GM19351 (cell line): ENCODE measurements at regions not wholly inside any gene's neighbourhood (a gene's known extent, or its start where the extent isn't known, plus 50 kb on each side); places are given as distances from the start of the nearest gene placed in this dataset.
"Not testable (repeated sequence)": the region's sequence is repeated elsewhere in the genome, so short reads cannot be mapped to it uniquely, and the experiment has no call there.

Experiments used
- ATAC-seq: cut with Tn5 transposase; IDR thresholded peaks from one replicate; pipeline ENCODE4 v1.9.1; 2021; ENCODE audit warnings: mild to moderate bottlenecking, moderate library complexity; ENCODE audit not compliant: unreplicated experiment

DNA sequence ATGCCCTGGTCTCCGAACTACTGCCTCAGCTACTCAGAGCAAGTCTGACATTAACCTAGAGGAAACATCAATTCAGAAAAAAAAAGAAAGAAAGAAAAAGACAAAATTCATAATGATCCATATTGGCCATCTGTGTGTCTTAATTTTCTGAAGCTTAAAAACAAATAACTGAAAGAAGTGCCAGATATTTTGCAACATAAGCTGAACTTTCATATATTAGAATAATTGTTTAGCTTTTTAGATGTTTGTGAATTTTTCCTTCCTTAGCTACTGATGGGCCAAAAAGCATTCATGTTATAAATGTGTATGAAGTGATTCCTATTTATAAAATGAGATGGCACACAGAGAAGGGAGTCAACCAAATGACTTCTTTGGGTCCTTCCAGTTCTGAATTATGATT, 555.0 kb upstream of the CHAC2 start:
- no peak for ATAC-seq

- ATAC-seq, result no peak
Measured at GRCh38 chr2:53211201-53211774, 556.3 kb upstream of the CHAC2 start.

- no peak for ATAC-seq
Measured at GRCh38 chr2:53210538-53210937, 557.1 kb upstream of the CHAC2 start.

- ATAC-seq, result no peak
Measured at GRCh38 chr2:53209679-53210458, 557.7 kb upstream of the CHAC2 start.

DNA sequence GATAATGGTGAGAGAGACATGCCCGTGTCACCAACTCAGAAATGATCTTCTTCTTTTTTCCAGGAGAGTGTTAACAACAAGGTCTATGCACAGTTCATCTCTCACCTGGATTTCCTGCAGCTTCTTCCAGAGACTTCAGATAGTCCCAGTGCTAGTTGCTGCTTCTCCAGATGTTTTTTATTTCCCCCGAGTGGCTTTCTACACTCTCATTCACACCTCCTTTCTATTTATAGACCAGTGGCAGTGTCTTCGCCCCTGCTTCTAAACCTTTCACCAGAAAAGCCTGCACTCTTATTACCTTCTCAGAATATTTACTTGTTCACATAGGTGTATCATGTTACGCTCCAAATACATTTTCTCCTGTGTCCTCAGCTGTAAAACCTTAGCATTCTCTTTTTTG, 558.8 kb upstream of the CHAC2 start:
- ATAC-seq, result no peak

DNA sequence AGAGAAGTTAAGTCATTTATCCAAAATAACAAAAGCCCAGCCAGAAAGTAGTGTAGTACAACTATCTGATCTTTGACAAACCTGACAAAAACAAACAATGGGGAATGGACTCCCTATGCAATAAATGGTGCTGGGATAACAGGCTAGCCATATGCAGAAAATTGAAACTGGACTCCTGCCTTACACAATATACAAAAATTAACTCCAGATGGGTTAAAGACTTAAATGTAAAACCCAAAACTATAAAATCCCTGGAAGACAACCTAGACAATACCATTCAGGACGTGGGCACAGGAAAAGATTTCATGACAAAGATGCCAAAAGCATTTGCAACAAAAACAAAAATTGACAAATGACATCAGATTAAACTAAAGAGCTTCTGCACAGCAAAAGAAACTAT, 561.4 kb upstream of the CHAC2 start:
- ATAC-seq, result not testable (repeated sequence)

GRCh38 chr2:53202063-53202462, 565.5 kb upstream of the CHAC2 start:
- no peak for ATAC-seq

- ATAC-seq, result no peak
Measured at GRCh38 chr2:53200072-53200471, 567.5 kb upstream of the CHAC2 start.

GRCh38 chr2:53188851-53189510, 578.6 kb upstream of the CHAC2 start:
- no peak for ATAC-seq

DNA sequence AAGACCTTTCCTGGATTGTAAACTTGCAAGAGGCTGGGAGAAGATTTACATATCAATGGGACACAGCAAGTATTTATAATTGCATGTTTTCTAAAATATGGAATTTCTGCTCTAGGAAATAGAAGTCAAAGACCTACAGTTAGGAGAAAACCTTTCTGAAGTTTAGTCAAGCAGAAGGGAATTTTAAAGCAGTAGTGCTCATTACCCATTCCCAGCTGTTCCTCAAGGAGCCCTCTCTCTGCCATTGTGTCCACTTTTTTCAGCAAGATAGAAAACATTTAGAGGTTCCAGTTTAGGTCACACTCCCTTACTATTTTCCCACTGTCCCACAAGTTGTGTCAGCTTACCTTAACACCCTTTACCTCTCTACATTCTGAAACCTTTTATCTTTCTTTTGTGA, 584.0 kb upstream of the CHAC2 start:
- ATAC-seq, result no peak

- ATAC-seq, result no peak
Measured at GRCh38 chr2:53182601-53183000, 585.0 kb upstream of the CHAC2 start.

DNA sequence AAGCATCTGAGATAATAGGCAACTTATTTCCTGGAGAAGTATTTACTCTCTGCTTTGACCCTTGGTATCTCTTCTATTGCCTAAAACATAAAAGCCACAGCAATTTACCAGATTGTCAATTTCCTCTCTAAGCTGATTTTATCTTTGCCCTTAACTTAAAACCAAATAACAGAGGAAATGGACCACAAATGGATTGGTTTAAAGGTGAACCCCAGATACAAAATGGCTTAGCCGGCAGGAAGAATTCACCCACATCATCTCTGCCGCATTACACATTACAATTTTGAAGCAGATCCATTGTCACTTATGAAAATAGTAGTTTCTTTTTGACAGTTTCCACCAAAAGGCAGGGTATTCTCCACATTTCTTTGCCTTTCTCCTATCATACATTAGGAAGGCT, 585.8 kb upstream of the CHAC2 start:
- no peak for ATAC-seq

DNA sequence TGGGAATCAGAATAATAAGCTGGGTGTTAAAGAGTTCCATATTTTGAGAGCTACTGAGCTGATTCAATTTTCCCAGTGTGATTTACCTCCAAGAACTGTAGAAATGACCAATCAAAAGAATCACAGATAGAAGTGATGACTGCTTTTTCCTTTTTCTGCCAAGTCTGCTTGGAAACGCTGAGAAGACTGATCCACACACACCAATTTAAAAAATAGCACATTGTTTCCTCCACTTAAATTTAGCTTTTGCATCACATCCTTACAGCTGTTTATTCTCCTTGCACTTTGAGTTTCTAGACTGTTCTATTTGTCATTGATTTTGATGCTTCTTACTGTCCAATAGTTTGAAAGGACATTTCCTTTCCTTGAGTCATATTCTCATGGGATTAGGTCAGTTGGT, 590.3 kb upstream of the CHAC2 start:
- no peak for ATAC-seq

- ATAC-seq, result no peak
Measured at GRCh38 chr2:53174539-53174938, 593.1 kb upstream of the CHAC2 start.

- no peak for ATAC-seq
Measured at GRCh38 chr2:53173698-53174455, 593.7 kb upstream of the CHAC2 start.

- ATAC-seq, result no peak
Measured at GRCh38 chr2:53173091-53173490, 594.5 kb upstream of the CHAC2 start.

GRCh38 chr2:53170466-53170865, 597.1 kb upstream of the CHAC2 start:
- no peak for ATAC-seq

DNA sequence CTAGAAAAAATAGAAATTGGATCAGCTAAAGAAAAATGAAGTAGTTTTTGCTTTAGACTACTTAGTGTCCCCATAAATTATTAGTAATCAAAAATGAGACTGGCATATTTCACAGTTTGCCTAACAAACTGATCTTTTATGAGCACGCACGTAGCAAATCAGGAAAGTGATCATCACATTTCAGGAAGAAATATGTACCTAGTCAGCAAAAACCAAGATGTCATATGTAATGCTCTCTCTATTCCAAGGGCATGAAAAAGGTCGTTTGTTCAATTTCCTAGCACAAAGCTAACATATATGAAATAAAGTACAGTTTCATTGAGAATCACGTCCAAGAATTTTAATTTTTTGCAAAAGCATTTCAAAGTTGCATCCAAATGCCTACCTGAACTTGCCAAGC, 600.4 kb upstream of the CHAC2 start:
- no peak for ATAC-seq

DNA sequence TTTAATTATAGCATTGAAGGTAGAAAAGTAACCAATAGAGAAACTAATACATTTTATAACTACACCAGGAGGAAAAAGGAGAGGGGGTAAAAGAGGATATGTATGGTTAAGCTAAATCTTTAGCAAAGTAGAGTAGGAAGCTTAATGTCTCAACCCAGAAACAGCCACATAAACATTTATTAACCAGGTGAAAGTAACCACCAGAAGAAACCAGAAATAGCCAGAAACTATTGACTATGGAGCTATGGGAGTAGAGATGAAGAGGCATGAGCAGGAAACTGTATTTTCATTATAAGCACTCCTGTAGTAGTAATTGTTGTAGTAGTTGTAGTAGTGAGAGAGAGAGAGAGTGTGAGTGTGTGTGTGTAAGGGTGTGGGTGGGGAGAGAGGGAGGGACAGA, 617.5 kb upstream of the CHAC2 start:
- no peak for ATAC-seq

DNA sequence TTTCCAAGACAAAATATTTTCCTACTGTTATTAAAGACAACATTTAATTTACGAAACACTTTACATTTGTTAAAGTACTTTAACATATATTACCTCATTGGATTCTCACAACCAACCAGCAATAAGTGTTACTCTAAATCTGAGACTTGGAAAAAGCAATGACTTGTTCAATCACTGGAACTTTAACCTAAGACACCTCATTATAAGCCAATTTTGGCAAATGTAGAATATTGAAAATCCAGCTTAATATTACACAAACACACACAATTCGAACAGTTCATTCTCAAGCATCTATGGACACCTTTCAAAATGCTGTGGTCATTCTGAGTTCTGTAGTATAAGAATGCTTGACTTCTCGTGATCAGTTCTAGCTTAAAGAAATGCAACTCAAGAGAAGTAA, 619.4 kb upstream of the CHAC2 start:
- ATAC-seq, result no peak

DNA sequence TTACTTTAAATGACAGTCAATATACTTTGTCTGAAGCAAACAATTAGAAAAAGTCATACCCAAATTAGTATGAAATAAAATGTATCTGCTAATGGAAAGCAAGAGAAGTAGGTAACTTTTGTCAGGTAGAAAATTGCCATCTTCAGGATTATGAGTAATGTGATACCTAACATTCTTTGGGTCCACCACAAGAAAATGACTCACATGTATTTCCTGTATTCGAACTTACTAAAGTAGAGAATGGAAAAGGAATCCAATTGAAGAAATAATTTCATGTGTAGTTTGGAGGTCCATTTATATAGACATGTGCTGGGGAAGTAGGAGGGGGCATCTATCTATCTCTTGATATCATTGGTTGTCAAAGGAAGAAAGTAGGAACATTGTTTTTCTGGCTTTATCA, 636.2 kb upstream of the CHAC2 start:
- no peak for ATAC-seq
